EL (cell line): ENCODE measurements at regions not wholly inside any gene's neighbourhood (a gene's known extent, or its start where the extent isn't known, plus 50 kb on each side); places are given as distances from the start of the nearest gene placed in this dataset.
"Not testable (repeated sequence)": the region's sequence is repeated elsewhere in the genome, so short reads cannot be mapped to it uniquely, and the experiment has no call there.

Experiments used
- DNase-seq: peaks from one replicate; pipeline ENCODE4 v3.0.0-alpha.2; 2016

GRCh38 chr11:114949614-114950351, 271.5 kb downstream of the NXPE2 start:
- DNase-seq, result no peak

- DNase-seq, result no peak
Observed at GRCh38 chr11:114953039-114953438, 274.7 kb downstream of the NXPE2 start.

- DNase-seq, result no peak
Observed at GRCh38 chr11:114955923-114956322, 277.6 kb downstream of the NXPE2 start.

- no peak for DNase-seq
Observed at GRCh38 chr11:114956566-114956965, 278.2 kb downstream of the NXPE2 start.

GRCh38 chr11:114959953-114960505, 281.7 kb downstream of the NXPE2 start:
- DNase-seq, result no peak

- DNase-seq, result not testable (repeated sequence)
Observed at GRCh38 chr11:114960819-114961218, 282.5 kb downstream of the NXPE2 start.

GRCh38 chr11:114964676-114965214, 286.4 kb downstream of the NXPE2 start:
- no peak for DNase-seq

- DNase-seq, result no peak
Observed at GRCh38 chr11:114970927-114971645, 292.8 kb downstream of the NXPE2 start.

- no peak for DNase-seq
Observed at GRCh38 chr11:114972105-114972504, 293.8 kb downstream of the NXPE2 start.

- DNase-seq, result no peak
Observed at GRCh38 chr11:114977651-114978050, 299.3 kb downstream of the NXPE2 start.

GRCh38 chr11:114982141-114982540, 303.8 kb downstream of the NXPE2 start:
- DNase-seq, result no peak

- no peak for DNase-seq
Observed at GRCh38 chr11:114984611-114985163, 306.4 kb downstream of the NXPE2 start.

GRCh38 chr11:114986365-114986764, 308.0 kb downstream of the NXPE2 start:
- DNase-seq, result no peak

- DNase-seq, result no peak
Observed at GRCh38 chr11:114987186-114987760, 308.9 kb downstream of the NXPE2 start.

- DNase-seq, result no peak
Observed at GRCh38 chr11:114988644-114989043, 310.3 kb downstream of the NXPE2 start.

- DNase-seq, result no peak
Observed at GRCh38 chr11:114989536-114989935, 311.2 kb downstream of the NXPE2 start.

GRCh38 chr11:115005663-115006062, 327.3 kb downstream of the NXPE2 start:
- no peak for DNase-seq

GRCh38 chr11:115007851-115008250, 329.5 kb downstream of the NXPE2 start:
- DNase-seq, result no peak

GRCh38 chr11:115008799-115009198, 330.5 kb downstream of the NXPE2 start:
- no peak for DNase-seq

GRCh38 chr11:115017529-115017928, 339.2 kb downstream of the NXPE2 start:
- DNase-seq, result no peak

GRCh38 chr11:115030166-115030565, 351.8 kb downstream of the NXPE2 start:
- DNase-seq, result no peak

- no peak for DNase-seq
Observed at GRCh38 chr11:115036406-115037180, 358.3 kb downstream of the NXPE2 start.
